ENCODE measurements at regions not wholly inside any gene's neighbourhood (a gene's known extent, or its start where the extent isn't known, plus 50 kb on each side); places are given as distances from the start of the nearest gene placed in this dataset.

- no peak for TF ChIP-seq BHLHE40 (IDR thresholded peaks at IDR 0.05; ENCODE audit: borderline replicate concordance)
- TF ChIP-seq SUZ12 (IDR thresholded peaks at IDR 0.05): no peak
- no peak for TF ChIP-seq TARDBP (IDR thresholded peaks at IDR 0.05)
- no peak for TF ChIP-seq SP1 (IDR thresholded peaks at IDR 0.05)
Measured at GRCh38 chr3:102674284-102674683, 239.5 kb downstream of the ZPLD1 start.

Measured in HEK293T (cell line).